OCI-LY3 (cell line): ENCODE measurements at regions not wholly inside any gene's neighbourhood (a gene's known extent, or its start where the extent isn't known, plus 50 kb on each side); places are given as distances from the start of the nearest gene placed in this dataset.

Experiments used
- H2AFZ ChIP-seq: fragments of 200-600, 300-600 bp; shearing (Covaris generic); 2 replicates; pipeline ENCODE4 v1.6.0; 2014; ENCODE audit warnings: antibody characterized with exemption, low read depth, low read length
- H3K27ac ChIP-seq: fragments of 200-600, 300-600 bp; sonication (generic); 2 replicates; pipeline ENCODE4 v1.5.1; 2014; ENCODE audit warnings: mild to moderate bottlenecking, low read length, moderate library complexity, mixed read lengths
- H3K27me3 ChIP-seq: fragments of 200-600, 300-600 bp; sonication (generic); 2 replicates; pipeline ENCODE4 v1.6.1; 2014; ENCODE audit warnings: low read depth, low read length, mixed read lengths
- H3K36me3 ChIP-seq: fragments of 200-600, 300-600 bp; sonication (generic); replicated peaks from 2 replicates; pipeline ENCODE3; 2014; ENCODE audit warnings: low read depth, low read length, mixed read lengths
- H3K4me1 ChIP-seq: fragments of 300-600, 200-600 bp; sonication (generic); 2 replicates; pipeline ENCODE4 v1.6.1; 2014; ENCODE audit warnings: low read length, mixed read lengths
- H3K4me2 ChIP-seq: fragments of 200-600, 300-600 bp; sonication (generic); 2 replicates; pipeline ENCODE4 v1.6.1; 2014; ENCODE audit warnings: low read length, mixed read lengths
- H3K4me3 ChIP-seq: fragments of 300-600, 200-600 bp; sonication (generic); 2 replicates; pipeline ENCODE4 v1.5.1; 2014; ENCODE audit warnings: antibody characterized with exemption, mild to moderate bottlenecking, low read length, moderate library complexity
- H3K79me2 ChIP-seq: fragments of 300-600, 200-600 bp; shearing (Covaris generic); 2 replicates; pipeline ENCODE4 v1.6.1; 2014; ENCODE audit warnings: mild to moderate bottlenecking, low read length, mixed read lengths
- H3K9ac ChIP-seq: fragments of 300-600, 200-600 bp; shearing (Covaris generic); 2 replicates; pipeline ENCODE4 v1.6.0; 2014; ENCODE audit warnings: mild to moderate bottlenecking, low read length, moderate library complexity
- H3K9me3 ChIP-seq: fragments of 200-600, 300-600 bp; shearing (Covaris generic); 2 replicates; pipeline ENCODE4 v1.6.1; 2014; ENCODE audit warnings: low read length, mixed read lengths; ENCODE audit not compliant: insufficient read depth
- H4K20me1 ChIP-seq: fragments of 200-600, 300-600 bp; sonication (generic); 2 replicates; pipeline ENCODE4 v1.6.1; 2016; ENCODE audit warnings: low read length, mixed read lengths; ENCODE audit not compliant: insufficient read depth
- CTCF ChIP-seq: fragments of 200-600, 300-600 bp; sonication (generic); IDR thresholded peaks from 2 replicates; pipeline ENCODE4 v1.5.1; 2014; ENCODE audit warnings: antibody characterized with exemption, low read length, low read depth
- EZH2phosphoT487 ChIP-seq: fragments of 200-600 bp; shearing (Covaris generic); IDR thresholded peaks from 2 replicates; pipeline ENCODE4 v1.6.1; 2018; ENCODE audit warnings: antibody characterized with exemption, mixed run types, low read depth

- H3K4me3 ChIP-seq = peak overlapping the region; percentile 4; the same call in 1 of the 2 replicates
- no peak for TF ChIP-seq EZH2phosphoT487
- no peak for TF ChIP-seq CTCF
- peak overlapping the region; percentile 41 for H3K27ac ChIP-seq
- peak overlapping the region; percentile 58 for H3K4me2 ChIP-seq
- peak overlapping the region; percentile 9 for H2AFZ ChIP-seq
- H3K27me3 ChIP-seq = no peaks in the 10 kb centered on the region
- peak overlapping the region; percentile 29; the same call in 1 of the 2 replicates for H3K9ac ChIP-seq
- no peaks in the 10 kb centered on the region for H3K9me3 ChIP-seq
- H3K79me2 ChIP-seq = no peaks in the 10 kb centered on the region
- no peaks in the 10 kb centered on the region for H4K20me1 ChIP-seq
- no peaks in the 10 kb centered on the region for H3K36me3 ChIP-seq
- peaks cover 19% of the 10 kb centered on the region for H3K4me1 ChIP-seq
Measured at GRCh38 chr9:89781838-89782540, 177.2 kb downstream of the GADD45G start.

- no peak for TF ChIP-seq CTCF
- TF ChIP-seq EZH2phosphoT487 = no peak
- no peak overlapping the region for H3K4me3 ChIP-seq
- H2AFZ ChIP-seq = no peak overlapping the region
- no peak overlapping the region for H3K4me2 ChIP-seq
- H4K20me1 ChIP-seq = no peaks in the 10 kb centered on the region
- H3K9me3 ChIP-seq = no peaks in the 10 kb centered on the region
- peaks cover 21% of the 10 kb centered on the region for H3K4me1 ChIP-seq
- H3K9ac ChIP-seq = no peak overlapping the region
- H3K79me2 ChIP-seq = no peaks in the 10 kb centered on the region
- no peaks in the 10 kb centered on the region for H3K36me3 ChIP-seq
- no peaks in the 10 kb centered on the region for H3K27me3 ChIP-seq
- H3K27ac ChIP-seq = no peak overlapping the region
Measured at GRCh38 chr9:89786655-89787054, 181.8 kb downstream of the GADD45G start.

- Histone ChIP-seq H3K4me1 (peaks cover 17% of the 10 kb centered on the region), H4K20me1 (no peaks in the 10 kb centered on the region), H3K36me3 (no peaks in the 10 kb centered on the region), H3K9ac (no peak overlapping the region), H3K4me3 (no peak overlapping the region), H2AFZ (no peak overlapping the region), H3K79me2 (no peaks in the 10 kb centered on the region), H3K9me3 (no peaks in the 10 kb centered on the region), H3K4me2 (no peak overlapping the region), H3K27ac (no peak overlapping the region), H3K27me3 (no peaks in the 10 kb centered on the region)
- TF ChIP-seq CTCF = no peak
- TF ChIP-seq EZH2phosphoT487 = no peak
Measured at GRCh38 chr9:89787595-89787994, 182.8 kb downstream of the GADD45G start.

GRCh38 chr9:89788434-89788833 is 183.6 kb downstream of the GADD45G start:
- Histone ChIP-seq H3K79me2 (no peaks in the 10 kb centered on the region), H3K36me3 (no peaks in the 10 kb centered on the region), H3K27me3 (no peaks in the 10 kb centered on the region), H3K4me3 (no peak overlapping the region), H3K9ac (no peak overlapping the region), H3K27ac (no peak overlapping the region), H4K20me1 (no peaks in the 10 kb centered on the region), H3K9me3 (no peaks in the 10 kb centered on the region), H3K4me1 (peaks cover 25% of the 10 kb centered on the region), H2AFZ (no peak overlapping the region), H3K4me2 (no peak overlapping the region)
- no peak for TF ChIP-seq CTCF
- TF ChIP-seq EZH2phosphoT487 = no peak
